ENCODE measurements at regions not wholly inside any gene's neighbourhood (a gene's known extent, or its start where the extent isn't known, plus 50 kb on each side); places are given as distances from the start of the nearest gene placed in this dataset.

GRCh38 chr13:111923991-111924677, 142.8 kb upstream of the SOX1 start:
- 83 to 88% methylated on average over 15 of the region's 15 CpGs for WGBS, 2 donors
- no peaks in the 10 kb centered on the region for H3K36me3 ChIP-seq
- H3K4me1 ChIP-seq, result no peaks in the 10 kb centered on the region
- no peak for ATAC-seq (ENCODE audit: low FRiP score in 2 of 2)
- no peak for TF ChIP-seq CTCF (IDR thresholded peaks at IDR 0.05)
- H3K4me3 ChIP-seq, result no peak overlapping the region
- no peak for DNase-seq
- H3K27ac ChIP-seq, result no peak overlapping the region
- no peaks in the 10 kb centered on the region for H3K9me3 ChIP-seq
- no peaks in the 10 kb centered on the region for H3K27me3 ChIP-seq

GRCh38 chr13:111924678-111925075, 142.3 kb upstream of the SOX1 start:
- Histone ChIP-seq H3K27ac (no peak overlapping the region), H3K36me3 (no peaks in the 10 kb centered on the region), H3K27me3 (no peaks in the 10 kb centered on the region), H3K4me3 (no peak overlapping the region), H3K9me3 (no peaks in the 10 kb centered on the region), H3K4me1 (no peaks in the 10 kb centered on the region)
- TF ChIP-seq CTCF (IDR thresholded peaks at IDR 0.05) (no peak), EP300 (IDR thresholded peaks at IDR 0.05) (no peak), POLR2AphosphoS5 (IDR thresholded peaks at IDR 0.05) (no peak), POLR2A (IDR thresholded peaks at IDR 0.05) (no peak)
- DNase-seq, result no peak
- no peak for ATAC-seq (ENCODE audit: low FRiP score in 2 of 2)
- 60 to 64% methylated on average over 6 of the region's 6 CpGs for WGBS, 2 donors

GRCh38 chr13:111925146-111925875, 141.6 kb upstream of the SOX1 start:
- Histone ChIP-seq H3K4me3 (no peak overlapping the region), H3K27ac (no peak overlapping the region), H3K27me3 (no peaks in the 10 kb centered on the region), H3K4me1 (no peaks in the 10 kb centered on the region), H3K9me3 (no peaks in the 10 kb centered on the region), H3K36me3 (no peaks in the 10 kb centered on the region)
- DNase-seq, result no peak
- ATAC-seq (ENCODE audit: low FRiP score in 2 of 2), result no peak
- 90% methylated on average over 10 to 13 of the region's 13 CpGs for WGBS, 2 donors
- no peak for TF ChIP-seq EP300 (IDR thresholded peaks at IDR 0.05)
- TF ChIP-seq POLR2AphosphoS5 (IDR thresholded peaks at IDR 0.05), result no peak
- no peak for TF ChIP-seq POLR2A (IDR thresholded peaks at IDR 0.05)
- no peak for TF ChIP-seq CTCF (IDR thresholded peaks at IDR 0.05)

- DNase-seq, result no peak
- Histone ChIP-seq H3K4me3 (no peak overlapping the region), H3K27me3 (no peaks in the 10 kb centered on the region), H3K9me3 (no peaks in the 10 kb centered on the region), H3K4me1 (no peaks in the 10 kb centered on the region), H3K27ac (no peak overlapping the region), H3K36me3 (no peaks in the 10 kb centered on the region)
- WGBS, 2 donors, result 72 to 74% methylated on average over 14 to 15 of the region's 15 CpGs
- ATAC-seq (ENCODE audit: low FRiP score in 2 of 2), result no peak
- TF ChIP-seq EP300 (IDR thresholded peaks at IDR 0.05) (no peak), CTCF (IDR thresholded peaks at IDR 0.05) (no peak), POLR2A (IDR thresholded peaks at IDR 0.05) (no peak), POLR2AphosphoS5 (IDR thresholded peaks at IDR 0.05) (no peak)
These were observed 140.3 kb upstream of the SOX1 start for GRCh38 chr13:111926501-111927180.
